Sigmoid colon (tissue), 3 donors: ENCODE measurements at regions not wholly inside any gene's neighbourhood (a gene's known extent, or its start where the extent isn't known, plus 50 kb on each side); places are given as distances from the start of the nearest gene placed in this dataset.

Source experiments
- CTCF ChIP-seq, 4 experiments: fragments of 450-650 bp in 3 of 4; fragments of 200-600 bp in 1 of 4; IDR thresholded peaks; one replicate each; pipeline ENCODE4 v1.5.1; 2016 to 2019; ENCODE audit warnings: antibody characterized with exemption in 4 of 4, mild to moderate bottlenecking in 3 of 4, moderate library complexity in 2 of 4
- POLR2A ChIP-seq, 2 donors: fragments of 450-650 bp; IDR thresholded peaks; one replicate each; pipeline ENCODE4 v1.6.1; 2016; ENCODE audit warnings: antibody characterized with exemption in 2 of 2, mild to moderate bottlenecking in 2 of 2, moderate library complexity in 2 of 2

GRCh38 chr12:24113701-24114100, 164.2 kb upstream of the SOX5 start:
- TF ChIP-seq CTCF (IDR thresholded peaks at IDR 0.05) (no peak), POLR2A (IDR thresholded peaks at IDR 0.05) (no peak)
